A673 (cell line): ENCODE measurements at regions not wholly inside any gene's neighbourhood (a gene's known extent, or its start where the extent isn't known, plus 50 kb on each side); places are given as distances from the start of the nearest gene placed in this dataset.

Experiments used
- BruUV-seq: library from RNA; stranded (reverse); fragments of 400-500 nt; replicated peaks from 2 replicates; lab custom pipeline; 2021; lab: Mats Ljungman, UMichigan
- CTCF ChIA-PET: fragments of 300-600 bp; sonication (Branson Sonifier 250); formaldehyde crosslinking; loops from one replicate; lab custom pipeline; 2022; ENCODE audit warnings: antibody characterized with exemption; lab: Charles Lee
- POLR2A ChIA-PET: fragments of 300-600 bp; sonication (Branson Sonifier 250); formaldehyde crosslinking; loops from one replicate; lab custom pipeline; 2022; ENCODE audit warnings: antibody characterized with exemption; ENCODE audit not compliant: low non-redundant PET; lab: Charles Lee
- DNase-seq: peaks from one replicate; pipeline ENCODE4 v3.0.0-alpha.2; 2015; ENCODE audit warnings: low spot score
- H3K27ac ChIP-seq: fragments of 200-600 bp; sonication (generic); 2 replicates; pipeline ENCODE4 v1.5.1; 2016; ENCODE audit warnings: mixed run types, low read depth, mild to moderate bottlenecking, mixed read lengths, antibody characterized with exemption, low read length; ENCODE audit not compliant: poor library complexity, severe bottlenecking
- H3K27me3 ChIP-seq: fragments of 200-600 bp; sonication (generic); replicated peaks from 2 replicates; pipeline ENCODE4 v1.6.1; 2017; ENCODE audit warnings: mixed run types, low read depth, mild to moderate bottlenecking, mixed read lengths, antibody characterized with exemption, low read length; ENCODE audit not compliant: insufficient read depth, poor library complexity
- H3K36me3 ChIP-seq: fragments of 200-600 bp; sonication (generic); 2 replicates; pipeline ENCODE4 v1.6.1; 2016; ENCODE audit warnings: mixed run types, mild to moderate bottlenecking, mixed read lengths, antibody characterized with exemption, low read length; ENCODE audit not compliant: insufficient read depth, poor library complexity, severe bottlenecking
- H3K4me1 ChIP-seq: fragments of 200-600 bp; sonication (generic); 2 replicates; pipeline ENCODE4 v1.6.1; 2017; ENCODE audit warnings: mixed run types, mild to moderate bottlenecking, mixed read lengths, antibody characterized with exemption, low read length; ENCODE audit not compliant: insufficient read depth, poor library complexity, severe bottlenecking
- H3K4me3 ChIP-seq: fragments of 200-600 bp; sonication (generic); 2 replicates; pipeline ENCODE4 v1.5.1; 2016; ENCODE audit warnings: low read depth, mixed run types, mild to moderate bottlenecking, mixed read lengths, low read length; ENCODE audit not compliant: poor library complexity, severe bottlenecking
- H3K9me3 ChIP-seq: fragments of 200-600 bp; sonication (generic); 2 replicates; pipeline ENCODE4 v1.6.1; 2016; ENCODE audit warnings: mixed run types, low read depth, mild to moderate bottlenecking, mixed read lengths, antibody characterized with exemption, low read length; ENCODE audit not compliant: poor library complexity, severe bottlenecking
- EZH2 ChIP-seq: fragments of 200-600 bp; sonication (generic); IDR thresholded peaks from 2 replicates; pipeline ENCODE4 v1.6.1; 2017; ENCODE audit warnings: borderline replicate concordance, low read depth, mild to moderate bottlenecking, mixed read lengths, antibody characterized with exemption, low read length; ENCODE audit not compliant: poor library complexity, severe bottlenecking
- intact Hi-C: fragments of 100-400 bp; cut with micrococcal nuclease; formaldehyde crosslinking; loops from one replicate; pipeline ENCODE4 v1.10.0; 2022; ENCODE audit not compliant: unreplicated experiment
- TF ChIP-seq, protein P1 (sequence below): fragments of 300-800, 200-600 bp; sonication (generic); conservative IDR thresholded peaks from 2 replicates; pipeline ENCODE4 v1.5.1; 2017; ENCODE audit warnings: low read depth, mild to moderate bottlenecking, antibody characterized with exemption, low read length, moderate library complexity, mixed read lengths

DNA sequence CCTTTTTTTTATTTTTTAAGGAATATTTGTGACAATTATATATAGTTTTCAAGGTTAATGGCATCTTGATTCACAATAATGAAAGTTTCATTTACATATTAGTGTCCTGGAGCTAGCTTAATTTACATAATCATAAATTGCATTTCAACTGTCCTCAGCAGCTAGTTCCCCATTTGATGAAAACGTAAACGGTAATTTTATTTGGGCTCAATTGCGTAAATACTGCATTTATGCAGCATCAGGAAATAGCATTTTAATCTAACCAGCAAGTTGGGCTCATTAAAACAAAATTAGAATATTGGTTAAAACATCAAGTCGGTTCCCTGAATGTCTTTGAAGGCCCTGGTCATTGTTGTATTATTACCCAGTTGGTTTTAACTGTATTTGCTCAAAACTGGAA is 136.8 kb upstream of the CDH5 start:
- Histone ChIP-seq H3K4me1 (peaks cover 16% of the 10 kb centered on the region), H3K36me3 (no peaks in the 10 kb centered on the region), H3K9me3 (no peaks in the 10 kb centered on the region), H3K27me3 (no peaks in the 10 kb centered on the region), H3K27ac (no peak overlapping the region), H3K4me3 (no peak overlapping the region)
- CTCF ChIA-PET, result no interaction called here
- DNase-seq, result no peak
- TF ChIP-seq EZH2, result no peak
- intact Hi-C loops, result no loop called here
- POLR2A ChIA-PET, result no interaction called here
- no TSS peak for BruUV-seq

DNA sequence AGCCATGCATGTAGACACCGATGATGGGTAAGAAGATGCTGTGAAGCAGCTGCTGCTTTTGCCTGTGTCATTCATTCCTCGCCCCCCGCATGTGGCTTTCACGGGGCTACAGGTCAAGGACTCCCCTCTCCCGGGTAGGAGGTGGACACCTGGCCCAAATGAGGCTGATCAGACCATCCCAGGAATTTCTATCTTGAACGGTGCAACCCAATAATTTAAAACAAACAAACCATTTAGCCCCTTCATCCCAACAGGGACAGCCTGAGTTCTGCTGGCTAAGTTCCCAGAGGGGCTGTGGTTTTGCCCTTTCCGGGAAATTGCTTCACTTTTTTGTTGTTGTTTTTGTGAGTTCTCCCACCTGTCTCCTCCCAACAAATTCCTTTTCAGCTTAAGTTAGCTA is 137.7 kb upstream of the CDH5 start:
- Histone ChIP-seq H3K36me3 (no peaks in the 10 kb centered on the region), H3K27me3 (no peaks in the 10 kb centered on the region), H3K4me1 (peaks cover 16% of the 10 kb centered on the region), H3K4me3 (no peak overlapping the region), H3K27ac (no peak overlapping the region), H3K9me3 (no peaks in the 10 kb centered on the region)
- no peak for DNase-seq
- POLR2A ChIA-PET, result no interaction called here
- CTCF ChIA-PET, result no interaction called here
- no TSS peak for BruUV-seq
- TF ChIP-seq, protein P1, sequence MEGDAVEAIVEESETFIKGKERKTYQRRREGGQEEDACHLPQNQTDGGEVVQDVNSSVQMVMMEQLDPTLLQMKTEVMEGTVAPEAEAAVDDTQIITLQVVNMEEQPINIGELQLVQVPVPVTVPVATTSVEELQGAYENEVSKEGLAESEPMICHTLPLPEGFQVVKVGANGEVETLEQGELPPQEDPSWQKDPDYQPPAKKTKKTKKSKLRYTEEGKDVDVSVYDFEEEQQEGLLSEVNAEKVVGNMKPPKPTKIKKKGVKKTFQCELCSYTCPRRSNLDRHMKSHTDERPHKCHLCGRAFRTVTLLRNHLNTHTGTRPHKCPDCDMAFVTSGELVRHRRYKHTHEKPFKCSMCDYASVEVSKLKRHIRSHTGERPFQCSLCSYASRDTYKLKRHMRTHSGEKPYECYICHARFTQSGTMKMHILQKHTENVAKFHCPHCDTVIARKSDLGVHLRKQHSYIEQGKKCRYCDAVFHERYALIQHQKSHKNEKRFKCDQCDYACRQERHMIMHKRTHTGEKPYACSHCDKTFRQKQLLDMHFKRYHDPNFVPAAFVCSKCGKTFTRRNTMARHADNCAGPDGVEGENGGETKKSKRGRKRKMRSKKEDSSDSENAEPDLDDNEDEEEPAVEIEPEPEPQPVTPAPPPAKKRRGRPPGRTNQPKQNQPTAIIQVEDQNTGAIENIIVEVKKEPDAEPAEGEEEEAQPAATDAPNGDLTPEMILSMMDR, result no peak
- TF ChIP-seq EZH2, result no peak
- intact Hi-C loops, result no loop called here

DNA sequence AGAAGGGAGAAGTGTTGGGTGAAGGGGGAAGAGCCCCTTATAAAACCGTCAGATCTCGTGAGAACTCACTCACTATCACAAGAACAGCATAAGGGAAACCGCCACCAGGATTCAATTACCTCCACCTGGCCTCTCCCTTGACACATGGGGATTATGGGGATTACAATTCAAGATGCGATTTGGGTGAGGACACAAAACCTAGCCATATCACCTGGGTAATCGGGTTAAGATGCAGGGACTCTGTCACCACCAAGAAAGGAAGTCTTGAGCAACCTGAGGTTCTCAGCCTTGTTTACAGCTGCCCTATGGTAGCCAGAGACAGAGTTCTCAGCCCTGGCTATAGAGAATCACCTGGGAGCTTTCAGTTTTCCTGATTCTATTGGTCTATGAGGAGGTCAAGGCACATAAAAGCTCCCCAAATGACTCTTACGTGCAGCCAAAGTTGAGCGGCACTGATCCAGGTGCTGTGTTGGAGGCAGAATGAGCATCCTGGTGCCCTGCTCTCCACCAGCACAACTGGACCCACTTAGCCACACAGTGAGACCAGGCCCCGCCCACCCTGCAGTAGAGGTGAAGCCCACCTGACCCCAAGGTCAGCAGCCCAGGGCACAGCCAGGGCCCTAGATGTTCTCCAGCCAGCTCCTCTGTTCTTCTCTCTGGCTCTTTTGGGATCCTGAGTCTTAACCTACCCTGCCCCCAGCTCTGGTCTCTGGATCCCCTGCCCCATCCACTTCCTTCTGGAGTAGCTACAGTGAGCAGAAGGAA is 138.5 kb upstream of the CDH5 start:
- TF ChIP-seq, protein P1, result no peak
- TF ChIP-seq EZH2, result no peak
- Histone ChIP-seq H3K27me3 (no peaks in the 10 kb centered on the region), H3K4me3 (no peak overlapping the region), H3K36me3 (no peaks in the 10 kb centered on the region), H3K27ac (no peak overlapping the region), H3K4me1 (peaks cover 22% of the 10 kb centered on the region), H3K9me3 (no peaks in the 10 kb centered on the region)
- ChIA-PET POLR2A (no interaction called here), CTCF (no interaction called here)
- no peak for DNase-seq
- intact Hi-C loops, result no loop called here
- no TSS peak for BruUV-seq

DNA sequence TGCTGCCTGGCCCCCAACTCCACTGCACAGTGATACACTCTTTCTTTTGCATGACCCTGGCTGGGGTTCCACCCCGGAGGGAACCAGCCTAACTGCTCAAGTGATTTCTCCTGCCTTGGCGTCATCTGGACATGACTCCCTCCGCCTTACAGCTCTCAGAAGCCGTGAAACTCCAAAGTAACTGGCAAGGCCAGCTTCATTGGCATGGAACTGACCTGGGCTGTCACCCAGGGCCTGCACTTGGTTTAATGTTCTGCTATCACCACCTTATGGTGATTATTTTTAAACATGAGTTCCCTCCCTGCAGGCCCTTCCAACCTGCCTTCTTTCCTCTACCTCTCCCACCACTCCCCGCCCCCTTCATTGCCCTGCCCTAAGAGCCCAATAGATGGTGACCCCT is 139.7 kb upstream of the CDH5 start:
- H3K27ac ChIP-seq, result no peak overlapping the region
- no peaks in the 10 kb centered on the region for H3K36me3 ChIP-seq
- H3K9me3 ChIP-seq, result no peaks in the 10 kb centered on the region
- DNase-seq, result no peak
- ChIA-PET CTCF (no interaction called here), POLR2A (no interaction called here)
- TF ChIP-seq, protein P1, result no peak
- TF ChIP-seq EZH2, result no peak
- H3K4me3 ChIP-seq, result no peak overlapping the region
- H3K4me1 ChIP-seq, result peaks cover 22% of the 10 kb centered on the region
- intact Hi-C loops, result no loop called here
- no peaks in the 10 kb centered on the region for H3K27me3 ChIP-seq
- no TSS peak for BruUV-seq
